GM12891 (cell line): ENCODE measurements at regions not wholly inside any gene's neighbourhood (a gene's known extent, or its start where the extent isn't known, plus 50 kb on each side); places are given as distances from the start of the nearest gene placed in this dataset.

Source experiments
- DNase-seq: peaks from one replicate; pipeline ENCODE4 v3.0.0; 2011; ENCODE audit warnings: low spot score; ENCODE audit not compliant: insufficient read length
- FAIRE-seq: peaks from 2 replicates; lab custom pipeline; 2011; peaks lifted over from hg19 to GRCh38; lab: Jason Lieb, UNC
- PAX5 ChIP-seq: IDR thresholded peaks from 2 replicates; pipeline ENCODE4 v1.6.1; 2011; ENCODE audit warnings: low read length, moderate library complexity, mild to moderate bottlenecking; ENCODE audit not compliant: insufficient read depth, severe bottlenecking
- POLR2A ChIP-seq: IDR thresholded peaks from 2 replicates; pipeline ENCODE4 v1.6.1; 2011; ENCODE audit warnings: low read depth, low read length, control low read depth
- POLR2AphosphoS5 ChIP-seq: IDR thresholded peaks from 2 replicates; pipeline ENCODE4 v1.6.1; 2011; ENCODE audit warnings: low read depth, low read length, control low read depth
- POU2F2 ChIP-seq: IDR thresholded peaks from 2 replicates; pipeline ENCODE4 v1.6.1; 2011; ENCODE audit warnings: low read depth, mild to moderate bottlenecking, control low read depth, low read length, moderate library complexity
- SPI1 ChIP-seq: IDR thresholded peaks from 2 replicates; pipeline ENCODE4 v1.6.1; 2011; ENCODE audit warnings: low read depth, low read length, control low read depth
- TAF1 ChIP-seq: IDR thresholded peaks from 2 replicates; pipeline ENCODE4 v1.6.1; 2011; ENCODE audit warnings: low read depth, low read length, control low read depth

DNA sequence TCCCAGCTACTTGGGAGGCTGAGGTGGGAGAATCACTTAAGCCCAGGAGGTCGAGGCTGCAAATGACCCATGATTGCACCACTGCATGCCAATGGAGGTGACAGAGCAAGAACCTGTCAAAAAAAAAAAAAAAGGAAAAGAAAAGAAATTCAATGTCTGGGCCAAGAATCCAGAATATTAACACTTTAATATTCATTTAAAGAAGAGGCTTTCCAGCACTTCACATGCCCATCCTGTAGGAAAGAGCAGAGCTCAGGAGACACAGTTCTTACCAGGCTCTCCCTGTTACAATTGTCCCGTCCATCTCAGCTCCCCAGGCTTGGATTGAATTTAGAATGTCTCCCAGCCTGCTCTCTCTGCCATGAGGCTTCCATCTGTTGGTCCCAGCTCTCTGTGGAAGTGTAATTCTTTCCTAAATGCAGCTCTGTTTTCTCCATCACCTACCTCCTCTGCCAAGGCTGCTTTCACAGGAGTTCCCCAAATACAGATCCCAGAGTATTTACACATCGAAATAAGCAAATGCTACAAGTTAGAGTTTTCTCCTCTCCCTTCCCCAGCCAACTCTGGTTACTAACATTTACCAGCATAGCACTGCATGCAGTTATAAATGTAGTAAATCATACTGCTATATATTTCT lies 116.6 kb upstream of the CDC42BPA start:
- FAIRE-seq = no peak
- DNase-seq = no peak
- no peak for TF ChIP-seq PAX5
- no peak for TF ChIP-seq TAF1
- TF ChIP-seq SPI1 = no peak
- no peak for TF ChIP-seq POLR2A
- TF ChIP-seq POLR2AphosphoS5 = no peak
- TF ChIP-seq POU2F2 = no peak

DNA sequence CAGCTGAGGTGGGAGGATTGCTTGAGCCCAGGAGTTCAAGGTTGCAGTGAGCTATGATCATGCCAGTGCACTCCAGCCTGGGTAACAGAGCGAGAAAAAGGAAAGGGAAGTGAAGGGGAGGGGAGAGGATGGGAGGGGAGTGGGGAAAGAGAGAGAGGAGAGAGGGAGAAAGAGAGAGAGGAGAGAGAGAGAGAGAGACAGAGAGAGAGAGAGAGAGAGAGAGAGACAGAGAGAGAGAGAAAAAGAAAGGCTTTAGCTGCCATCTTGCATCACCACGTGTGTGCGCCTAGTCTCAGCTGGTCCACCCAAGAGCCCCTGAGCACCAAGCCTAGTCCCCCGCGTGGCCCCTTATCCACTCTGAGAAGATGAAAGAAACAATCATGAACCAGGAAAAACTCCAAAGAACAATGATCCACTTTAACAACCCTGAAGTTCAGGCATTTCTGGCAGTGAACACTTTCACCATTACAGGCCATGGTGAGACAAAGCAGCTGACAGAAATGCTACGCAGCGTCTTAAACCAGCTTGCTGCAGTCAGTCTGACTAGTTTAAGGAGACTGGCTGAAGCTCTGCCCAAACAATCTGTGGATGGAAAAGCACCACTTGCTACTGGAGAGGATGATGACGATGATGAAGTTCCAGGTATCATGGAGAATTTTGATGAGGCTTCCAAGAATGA lies 115.5 kb upstream of the CDC42BPA start:
- FAIRE-seq (no peak), DNase-seq (no peak)

DNA sequence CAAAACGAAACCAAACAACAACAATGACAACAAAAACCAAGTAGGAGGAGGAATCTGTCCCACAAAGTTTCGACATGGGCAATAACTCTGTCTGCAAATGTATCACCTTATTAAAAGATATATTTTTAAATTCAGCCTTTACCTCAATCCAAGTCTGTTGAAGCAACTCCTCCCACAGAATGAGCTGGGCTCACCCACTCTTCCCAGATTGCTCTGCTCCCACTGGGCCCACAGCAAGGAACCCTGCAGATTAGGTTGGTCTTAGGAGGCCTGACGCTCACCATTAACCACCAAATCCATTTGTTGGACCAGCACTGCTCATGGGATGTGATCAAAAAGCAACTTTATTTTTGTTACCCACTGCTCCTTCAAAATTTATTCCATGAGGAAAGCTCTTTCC lies 114.7 kb upstream of the CDC42BPA start:
- TF ChIP-seq TAF1 = no peak
- TF ChIP-seq POLR2AphosphoS5 = no peak
- no peak for TF ChIP-seq SPI1
- TF ChIP-seq POLR2A = no peak
- TF ChIP-seq PAX5 = no peak
- TF ChIP-seq POU2F2 = no peak
- DNase-seq = no peak
- no peak for FAIRE-seq

More for the DNA sequence above, 115.5 kb upstream of the CDC42BPA start:
- no peak for TF ChIP-seq TAF1
- no peak for TF ChIP-seq POLR2A
- no peak for TF ChIP-seq SPI1
- no peak for TF ChIP-seq POU2F2
- no peak for TF ChIP-seq POLR2AphosphoS5
- TF ChIP-seq PAX5 = no peak

DNA sequence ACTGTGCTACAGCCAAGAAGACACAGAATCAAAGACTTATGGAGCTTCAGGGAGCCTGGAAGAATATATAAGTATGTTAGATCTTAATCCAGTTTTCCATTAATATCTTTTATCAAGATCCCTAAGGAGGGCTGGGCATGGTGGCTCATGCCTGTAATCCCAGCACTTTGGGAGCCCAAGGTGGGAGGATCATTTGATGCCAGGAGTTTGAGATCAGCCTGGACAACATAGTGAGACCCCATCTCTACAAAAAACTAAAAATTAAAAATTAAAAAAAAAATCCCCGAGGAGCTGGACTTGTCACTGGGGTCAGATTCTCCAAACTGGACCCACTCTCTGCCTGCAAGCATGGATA lies 113.9 kb upstream of the CDC42BPA start:
- no peak for FAIRE-seq
- DNase-seq = no peak
- TF ChIP-seq SPI1 = no peak
- TF ChIP-seq TAF1 = no peak
- no peak for TF ChIP-seq POLR2A
- TF ChIP-seq PAX5 = no peak
- TF ChIP-seq POU2F2 = no peak

- DNase-seq = no peak
- no peak for TF ChIP-seq POU2F2
- no peak for TF ChIP-seq SPI1
- no peak for TF ChIP-seq POLR2AphosphoS5
- no peak for TF ChIP-seq POLR2A
- no peak for TF ChIP-seq TAF1
- no peak for TF ChIP-seq PAX5
- no peak for FAIRE-seq
Measured at GRCh38 chr1:227429447-227430359, 111.4 kb upstream of the CDC42BPA start.

GRCh38 chr1:227428803-227429202 lies 110.5 kb upstream of the CDC42BPA start:
- no peak for DNase-seq
- TF ChIP-seq POU2F2 (no peak), PAX5 (no peak)
- FAIRE-seq = no peak

DNA sequence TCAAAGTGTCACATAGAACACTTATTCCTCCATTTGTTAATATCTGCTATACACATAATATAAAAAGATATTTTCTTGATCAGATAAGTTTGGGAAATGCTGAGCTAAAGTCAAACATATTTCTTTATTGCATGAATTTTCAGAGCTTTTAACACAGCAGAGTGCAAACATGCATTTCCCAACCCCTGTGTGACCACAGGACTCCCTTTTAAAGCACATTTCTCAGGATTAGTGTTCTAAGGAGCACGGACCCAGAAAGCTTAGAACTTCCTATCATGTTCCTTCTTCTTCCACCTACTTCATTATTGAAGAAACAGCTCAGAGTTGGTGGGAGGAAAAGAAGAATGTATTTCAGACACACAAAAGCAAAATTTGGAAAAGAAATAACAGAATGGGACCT lies 109.1 kb upstream of the CDC42BPA start:
- no peak for DNase-seq
- FAIRE-seq = no peak
- TF ChIP-seq PAX5 (no peak), SPI1 (no peak), TAF1 (no peak), POLR2AphosphoS5 (no peak), POLR2A (no peak), POU2F2 (no peak)

GRCh38 chr1:227424953-227425352 lies 106.7 kb upstream of the CDC42BPA start:
- FAIRE-seq = no peak
- no peak for DNase-seq
- TF ChIP-seq TAF1 (no peak), POU2F2 (no peak), SPI1 (no peak), PAX5 (no peak), POLR2A (no peak), POLR2AphosphoS5 (no peak)

GRCh38 chr1:227424159-227424680 lies 105.9 kb upstream of the CDC42BPA start:
- TF ChIP-seq PAX5 (no peak), POU2F2 (no peak), POLR2AphosphoS5 (no peak), POLR2A (no peak), TAF1 (no peak), SPI1 (no peak)
- FAIRE-seq = no peak
- DNase-seq = no peak
